PC-9 (cell line): ENCODE measurements at regions not wholly inside any gene's neighbourhood (a gene's known extent, or its start where the extent isn't known, plus 50 kb on each side); places are given as distances from the start of the nearest gene placed in this dataset.

Source experiments
- BruUV-seq: library from RNA; stranded (reverse); fragments of 400-500 nt; replicated peaks from 2 replicates; lab custom pipeline; 2021; lab: Mats Ljungman, UMichigan
- CTCF ChIA-PET: fragments of 300-600 bp; sonication (Branson Sonifier 250); formaldehyde crosslinking; loops from one replicate; lab custom pipeline; 2022; ENCODE audit warnings: antibody characterized with exemption; lab: Charles Lee
- POLR2A ChIA-PET: fragments of 300-600 bp; sonication (Branson Sonifier 250); formaldehyde crosslinking; loops from one replicate; lab custom pipeline; 2022; ENCODE audit warnings: antibody characterized with exemption; ENCODE audit not compliant: unreplicated experiment; lab: Charles Lee
- DNase-seq, 2 experiments: peaks; one replicate each; pipeline versions ENCODE4 v3.0.0 to v3.0.0-alpha.2; 2015 to 2022; ENCODE audit warnings: mixed read lengths in 1 of 2
- H2AFZ ChIP-seq: fragments of 200-600 bp; sonication (generic); 2 replicates; pipeline ENCODE4 v1.8.1; 2017; ENCODE audit warnings: antibody characterized with exemption
- H3F3A ChIP-seq: fragments of 200-600 bp; sonication (generic); 2 replicates; pipeline ENCODE4 v1.8.1; 2017; ENCODE audit warnings: antibody characterized with exemption, mild to moderate bottlenecking, low read depth; ENCODE audit not compliant: insufficient read depth
- H3K27ac ChIP-seq: fragments of 200-600 bp; sonication (generic); 2 replicates; pipeline ENCODE4 v1.6.1; 2016; ENCODE audit warnings: mixed run types
- H3K27me3 ChIP-seq: fragments of 200-600 bp; sonication (generic); 2 replicates; pipeline ENCODE4 v1.6.1; 2016; ENCODE audit warnings: low read depth, mixed run types; ENCODE audit not compliant: insufficient read depth
- H3K36me3 ChIP-seq: fragments of 200-600 bp; sonication (generic); 2 replicates; pipeline ENCODE4 v1.6.1; 2016; ENCODE audit warnings: low read depth, mixed run types
- H3K4me1 ChIP-seq: fragments of 200-600 bp; sonication (generic); replicated peaks from 2 replicates; pipeline ENCODE4 v1.6.1; 2016; ENCODE audit warnings: mixed run types; ENCODE audit not compliant: insufficient read depth
- H3K4me2 ChIP-seq: fragments of 200-600 bp; sonication (generic); 2 replicates; pipeline ENCODE4 v1.6.1; 2017; ENCODE audit warnings: mixed run types
- H3K4me3 ChIP-seq: fragments of 200-600 bp; sonication (generic); 2 replicates; pipeline ENCODE4 v1.6.1; 2016; ENCODE audit warnings: mixed run types
- H3K79me2 ChIP-seq: fragments of 200-600 bp; sonication (generic); 2 replicates; pipeline ENCODE4 v1.6.1; 2017; ENCODE audit warnings: low read depth, mixed run types
- H3K9me2 ChIP-seq: fragments of 200-600 bp; sonication (generic); 2 replicates; pipeline ENCODE4 v1.8.1; 2017; ENCODE audit warnings: mild to moderate bottlenecking; ENCODE audit not compliant: insufficient read depth
- H3K9me3 ChIP-seq: fragments of 200-600 bp; sonication (generic); 2 replicates; pipeline ENCODE4 v1.8.1; 2016; ENCODE audit warnings: low read depth; ENCODE audit not compliant: insufficient read depth
- H4K20me1 ChIP-seq: fragments of 200-600 bp; sonication (generic); 2 replicates; pipeline ENCODE4 v1.8.1; 2017; ENCODE audit not compliant: insufficient read depth
- CTCF ChIP-seq: fragments of 200-600 bp; sonication (generic); conservative IDR thresholded peaks from 2 replicates; pipeline ENCODE4 v1.6.1; 2017; ENCODE audit warnings: mixed run types, antibody characterized with exemption, mild to moderate bottlenecking, moderate library complexity
- EZH2 ChIP-seq: fragments of 200-600 bp; sonication (generic); IDR thresholded peaks from 2 replicates; pipeline ENCODE4 v1.8.0; 2017; ENCODE audit warnings: antibody characterized with exemption, low read depth
- intact Hi-C: fragments of 100-400 bp; cut with micrococcal nuclease; formaldehyde crosslinking; loops from one replicate; pipeline ENCODE4 v1.10.0; 2022; ENCODE audit not compliant: unreplicated experiment

GRCh38 chr4:126965877-126966276, 666.9 kb upstream of the INTU start:
- Histone ChIP-seq H3K36me3 (no peaks in the 10 kb centered on the region), H3K27me3 (no peaks in the 10 kb centered on the region), H3K27ac (no peak overlapping the region), H3K9me2 (no peaks in the 10 kb centered on the region), H3K9me3 (no peaks in the 10 kb centered on the region), H2AFZ (no peak overlapping the region), H3K79me2 (no peaks in the 10 kb centered on the region), H3K4me2 (no peak overlapping the region), H3F3A (no peaks in the 10 kb centered on the region), H3K4me3 (no peak overlapping the region), H3K4me1 (no peaks in the 10 kb centered on the region), H4K20me1 (no peaks in the 10 kb centered on the region)
- TF ChIP-seq EZH2 (no peak), CTCF (no peak)
- no TSS peak for BruUV-seq
- POLR2A ChIA-PET = no interaction called here
- DNase-seq = no peak
- intact Hi-C loops = no loop called here
- CTCF ChIA-PET = no interaction called here

DNA sequence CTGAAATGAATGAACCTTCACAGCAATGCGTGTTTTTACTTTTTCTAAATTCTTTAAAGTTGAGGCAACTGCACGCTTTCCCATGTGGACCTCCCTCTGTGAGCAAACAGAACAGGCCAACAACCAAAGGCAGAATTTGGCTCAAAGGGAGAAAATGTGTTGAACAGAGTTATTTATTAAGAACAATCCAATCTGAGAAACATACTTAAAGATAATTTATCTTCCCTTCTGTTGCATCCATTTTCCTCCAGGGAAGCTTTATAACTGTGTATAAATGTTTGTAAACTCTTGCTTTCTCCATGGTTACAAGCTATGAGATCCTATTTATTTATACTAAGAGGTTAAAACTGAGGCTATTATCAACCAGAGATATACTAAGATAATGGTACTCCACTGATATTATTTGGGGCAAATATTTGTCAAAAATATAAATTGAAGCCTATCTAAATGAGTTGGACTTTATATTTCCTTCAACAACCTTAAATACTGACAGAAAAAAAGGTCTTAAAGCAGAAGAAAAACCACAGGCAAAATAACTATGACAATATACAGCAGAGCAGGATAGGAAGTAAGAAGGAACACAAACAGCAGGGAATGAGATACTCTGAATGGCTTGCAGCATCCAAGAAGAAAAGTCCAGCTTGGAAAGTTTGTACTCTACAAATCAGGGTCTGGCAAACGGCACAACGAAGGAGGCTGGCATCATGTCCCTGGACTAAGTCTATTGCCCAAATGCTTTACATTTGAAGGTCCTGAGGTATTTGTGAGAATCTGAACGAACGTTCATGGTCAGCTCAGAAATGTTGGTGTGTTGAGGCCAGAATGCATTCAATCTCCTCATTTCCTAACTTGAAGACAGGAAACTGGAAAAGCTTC, 663.2 kb upstream of the INTU start:
- no peaks in the 10 kb centered on the region for H3K36me3 ChIP-seq
- H3F3A ChIP-seq = no peaks in the 10 kb centered on the region
- DNase-seq = no peak
- no TSS peak for BruUV-seq
- no peaks in the 10 kb centered on the region for H3K4me1 ChIP-seq
- H3K9me2 ChIP-seq = no peaks in the 10 kb centered on the region
- H3K4me3 ChIP-seq = no peak overlapping the region
- no peaks in the 10 kb centered on the region for H3K27me3 ChIP-seq
- ChIA-PET CTCF (no interaction called here), POLR2A (no interaction called here)
- no peak overlapping the region for H3K4me2 ChIP-seq
- no peaks in the 10 kb centered on the region for H3K9me3 ChIP-seq
- intact Hi-C loops = no loop called here
- no peaks in the 10 kb centered on the region for H3K79me2 ChIP-seq
- H2AFZ ChIP-seq = no peak overlapping the region
- no peak for TF ChIP-seq EZH2
- no peak for TF ChIP-seq CTCF
- no peaks in the 10 kb centered on the region for H4K20me1 ChIP-seq
- no peak overlapping the region for H3K27ac ChIP-seq

DNA sequence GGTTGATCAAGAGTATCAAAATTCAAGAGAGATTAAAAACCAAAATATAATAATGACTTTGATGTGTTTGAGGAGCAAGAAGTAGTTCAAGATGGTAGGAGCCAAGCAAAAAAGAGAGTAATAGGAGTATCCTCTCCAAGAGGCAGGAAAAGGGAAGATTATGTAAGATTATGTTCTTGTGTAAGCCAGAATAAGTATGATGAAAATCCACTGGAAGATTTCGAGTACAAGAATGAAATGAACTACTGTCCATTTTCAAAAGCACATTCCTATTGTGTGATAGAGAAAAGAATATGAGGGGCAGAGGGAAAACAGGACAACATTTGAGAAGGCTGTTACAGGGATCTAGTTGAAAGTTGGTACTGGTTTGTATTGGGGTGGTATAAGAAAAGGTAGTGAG, 659.6 kb upstream of the INTU start:
- H3K4me1 ChIP-seq = no peaks in the 10 kb centered on the region
- H2AFZ ChIP-seq = no peak overlapping the region
- H4K20me1 ChIP-seq = no peaks in the 10 kb centered on the region
- ChIA-PET CTCF (no interaction called here), POLR2A (no interaction called here)
- no peaks in the 10 kb centered on the region for H3K9me3 ChIP-seq
- intact Hi-C loops = no loop called here
- H3K4me2 ChIP-seq = no peak overlapping the region
- BruUV-seq = no TSS peak
- no peaks in the 10 kb centered on the region for H3K9me2 ChIP-seq
- no peaks in the 10 kb centered on the region for H3K79me2 ChIP-seq
- no peak for TF ChIP-seq CTCF
- TF ChIP-seq EZH2 = no peak
- no peaks in the 10 kb centered on the region for H3F3A ChIP-seq
- no peaks in the 10 kb centered on the region for H3K36me3 ChIP-seq
- no peak overlapping the region for H3K27ac ChIP-seq
- H3K27me3 ChIP-seq = no peaks in the 10 kb centered on the region
- H3K4me3 ChIP-seq = no peak overlapping the region
- no peak for DNase-seq
